HL-60 (cell line): ENCODE measurements at regions not wholly inside any gene's neighbourhood (a gene's known extent, or its start where the extent isn't known, plus 50 kb on each side); places are given as distances from the start of the nearest gene placed in this dataset.
"Not testable (repeated sequence)": the region's sequence is repeated elsewhere in the genome, so short reads cannot be mapped to it uniquely, and the experiment has no call there.

Experiments
- CTCF ChIP-seq: IDR thresholded peaks from one replicate; pipeline ENCODE4 v1.5.1; 2011; ENCODE audit warnings: low read length, control low read depth, inconsistent platforms; ENCODE audit not compliant: insufficient read depth
- POLR2AphosphoS5 ChIP-seq: IDR thresholded peaks from 2 replicates; pipeline ENCODE4 v1.6.1; 2012; ENCODE audit warnings: low read depth
- REST ChIP-seq: IDR thresholded peaks from 2 replicates; pipeline ENCODE4 v1.6.1; 2012; ENCODE audit warnings: low read depth; ENCODE audit not compliant: insufficient replicate concordance

DNA sequence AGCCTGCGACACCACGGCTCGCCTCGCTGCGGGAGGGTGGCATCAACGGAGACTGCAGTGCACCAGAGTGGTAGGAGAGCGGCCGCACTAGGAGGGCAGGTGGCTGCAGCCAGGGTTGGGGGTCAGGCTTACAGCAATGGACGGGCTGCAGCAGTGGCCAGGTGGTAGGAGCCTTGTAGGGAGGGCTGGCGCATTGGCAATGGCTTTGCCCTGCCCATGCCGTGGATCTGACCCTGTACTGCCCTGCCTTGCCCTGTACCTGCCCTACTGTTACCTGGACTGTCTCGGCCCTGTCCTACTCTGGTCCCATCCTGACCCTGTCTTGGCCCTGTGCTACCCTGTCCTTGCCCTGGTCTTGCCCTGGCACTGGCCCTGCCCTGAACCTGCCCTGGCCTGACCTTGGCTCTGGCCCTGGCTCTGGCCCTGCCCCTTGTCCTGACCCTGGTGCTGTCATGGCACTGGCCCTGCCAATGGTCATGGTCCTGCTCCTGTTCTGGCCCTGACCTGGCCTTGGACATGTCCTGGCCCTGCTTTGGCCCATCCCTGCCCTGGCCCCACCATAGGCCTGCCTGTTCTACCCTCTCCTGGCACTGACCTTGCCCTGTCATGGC is 240.0 kb downstream of the GOLGA6L6 start:
- not testable (repeated sequence) for TF ChIP-seq CTCF, REST, POLR2AphosphoS5
